SK-N-SH treated with all-trans-retinoic acid at 6 μM for 48 hours (cell line): ENCODE measurements at regions not wholly inside any gene's neighbourhood (a gene's known extent, or its start where the extent isn't known, plus 50 kb on each side); places are given as distances from the start of the nearest gene placed in this dataset.
A peak's percentile ranks its signal among the peaks of the same experiment; 100 is the strongest.

ENCODE experiments used
- ATAC-seq: fragments of 200-7000 bp; cut with Tn5 transposase; 3 replicates; pipeline ENCODE4 v1.9.1; 2020; ENCODE audit warnings: mild to moderate bottlenecking, moderate library complexity
- ARNTL ChIP-seq: fragments of 450-650 bp; formaldehyde crosslinking; IDR thresholded peaks from 2 replicates; pipeline ENCODE4 v1.5.0; 2020; ENCODE audit warnings: low read depth, mild to moderate bottlenecking, moderate library complexity, borderline replicate concordance
- CREB5 ChIP-seq: fragments of 250-450 bp; sonication (Bioruptor Pico); IDR thresholded peaks from 2 replicates; pipeline ENCODE4 v1.5.1; 2020; ENCODE audit warnings: low read depth, mild to moderate bottlenecking, moderate library complexity
- CSDC2 ChIP-seq: fragments of 250-450 bp; sonication (Bioruptor Pico); IDR thresholded peaks from 2 replicates; pipeline ENCODE4 v1.5.0; 2020; ENCODE audit warnings: mild to moderate bottlenecking, moderate library complexity
- CSRNP3 ChIP-seq: fragments of 250-450 bp; sonication (Bioruptor Pico); IDR thresholded peaks from 2 replicates; pipeline ENCODE4 v1.5.1; 2021; ENCODE audit warnings: mild to moderate bottlenecking, moderate library complexity
- ESRRG ChIP-seq: fragments of 250-450 bp; sonication (Bioruptor Pico); IDR thresholded peaks from 2 replicates; pipeline ENCODE4 v1.6.1; 2021; ENCODE audit warnings: mild to moderate bottlenecking
- GLIS3 ChIP-seq: fragments of 250-450 bp; sonication (Bioruptor Pico); IDR thresholded peaks from 2 replicates; pipeline ENCODE4 v1.5.0; 2020; ENCODE audit warnings: mild to moderate bottlenecking, moderate library complexity
- ISL1 ChIP-seq: fragments of 250-450 bp; sonication (Bioruptor Pico); IDR thresholded peaks from 2 replicates; pipeline ENCODE4 v2.1.2; 2022; ENCODE audit warnings: mild to moderate bottlenecking, moderate library complexity
- PATZ1 ChIP-seq: fragments of 250-450 bp; sonication (Bioruptor Pico); IDR thresholded peaks from 2 replicates; pipeline ENCODE4 v1.8.0; 2020; ENCODE audit warnings: mild to moderate bottlenecking, moderate library complexity, borderline replicate concordance
- RARB ChIP-seq: fragments of 250-450 bp; sonication (Bioruptor Pico); IDR thresholded peaks from 2 replicates; pipeline ENCODE4 v1.8.0; 2021; ENCODE audit warnings: mild to moderate bottlenecking, moderate library complexity
- SNAI2 ChIP-seq: fragments of 250-450 bp; sonication (Bioruptor Pico); IDR thresholded peaks from 2 replicates; pipeline ENCODE4 v1.5.0; 2020; ENCODE audit warnings: mild to moderate bottlenecking, moderate library complexity
- TCF4 ChIP-seq: fragments of 250-450 bp; sonication (Bioruptor Pico); IDR thresholded peaks from 2 replicates; pipeline ENCODE4 v1.8.0; 2021; ENCODE audit warnings: mild to moderate bottlenecking, moderate library complexity, borderline replicate concordance
- TOX ChIP-seq: fragments of 250-450 bp; sonication (Bioruptor Pico); IDR thresholded peaks from 2 replicates; pipeline ENCODE4 v1.8.0; 2021; ENCODE audit warnings: mild to moderate bottlenecking, moderate library complexity, borderline replicate concordance
- TSHZ2 ChIP-seq: fragments of 250-450 bp; sonication (Bioruptor Pico); IDR thresholded peaks from 2 replicates; pipeline ENCODE4 v1.5.0; 2020; ENCODE audit warnings: mild to moderate bottlenecking, moderate library complexity
- ZC3H10 ChIP-seq: fragments of 250-450 bp; sonication (Bioruptor Pico); IDR thresholded peaks from 2 replicates; pipeline ENCODE4 v1.5.1; 2021; ENCODE audit warnings: mild to moderate bottlenecking, moderate library complexity
- ZFP3 ChIP-seq: fragments of 250-450 bp; sonication (Bioruptor Pico); IDR thresholded peaks from 2 replicates; pipeline ENCODE4 v1.5.0; 2020; ENCODE audit warnings: mild to moderate bottlenecking, moderate library complexity
- ZFP30 ChIP-seq: fragments of 450-650 bp; formaldehyde crosslinking; IDR thresholded peaks from 2 replicates; pipeline ENCODE4 v1.5.0; 2022; ENCODE audit warnings: mild to moderate bottlenecking, moderate library complexity
- ZNF565 ChIP-seq: fragments of 450-650 bp; formaldehyde crosslinking; conservative IDR thresholded peaks from 2 replicates; pipeline ENCODE4 v1.5.0; 2020; ENCODE audit warnings: low read depth, mild to moderate bottlenecking, moderate library complexity
- ZNF70 ChIP-seq: fragments of 450-650 bp; formaldehyde crosslinking; IDR thresholded peaks from 2 replicates; pipeline ENCODE4 v1.5.0; 2020; ENCODE audit warnings: mild to moderate bottlenecking, moderate library complexity
- ZNF8 ChIP-seq: fragments of 450-650 bp; formaldehyde crosslinking; IDR thresholded peaks from 2 replicates; pipeline ENCODE4 v1.5.0; 2020; ENCODE audit warnings: mild to moderate bottlenecking, moderate library complexity

- TF ChIP-seq SNAI2 (CRISPR knock-in tag) (no peak), RARB (CRISPR knock-in tag) (no peak), GLIS3 (CRISPR knock-in tag) (no peak), ZNF565 (CRISPR knock-in tag) (no peak), CREB5 (CRISPR knock-in tag) (no peak), ZFP30 (CRISPR knock-in tag) (no peak), ISL1 (no peak), ZNF70 (CRISPR knock-in tag) (no peak), PATZ1 (CRISPR knock-in tag) (no peak), CSRNP3 (CRISPR knock-in tag) (no peak), ARNTL (CRISPR knock-in tag) (no peak), TOX (no peak), CSDC2 (CRISPR knock-in tag) (no peak), ZFP3 (no peak), TSHZ2 (no peak)
- peak; percentile 94 for ATAC-seq
Observed at GRCh38 chr10:69749178-69750010, 52.3 kb upstream of the COL13A1 start.

- no peak for TF ChIP-seq ZFP3
- ATAC-seq = no peak
Observed at GRCh38 chr10:69750011-69750373, 51.7 kb upstream of the COL13A1 start.

GRCh38 chr10:69750725-69751124, 51.0 kb upstream of the COL13A1 start:
- TF ChIP-seq GLIS3 (CRISPR knock-in tag) (no peak), ISL1 (no peak), CREB5 (CRISPR knock-in tag) (no peak), CSDC2 (CRISPR knock-in tag) (no peak), ZNF8 (no peak), ESRRG (no peak), TCF4 (CRISPR knock-in tag) (no peak)
- ATAC-seq = no peak

GRCh38 chr10:69751214-69751613, 50.5 kb upstream of the COL13A1 start:
- TF ChIP-seq ZC3H10 (CRISPR knock-in tag) (no peak), ESRRG (no peak), ZFP30 (CRISPR knock-in tag) (no peak), TOX (no peak), SNAI2 (CRISPR knock-in tag) (no peak)
- ATAC-seq = no peak
